ENCODE measurements at regions not wholly inside any gene's neighbourhood (a gene's known extent, or its start where the extent isn't known, plus 50 kb on each side); places are given as distances from the start of the nearest gene placed in this dataset.

GRCh38 chr1:187228790-187229189 is 400.0 kb downstream of the PLA2G4A start:
- TF ChIP-seq CTCF (IDR thresholded peaks at IDR 0.05; ENCODE audit: borderline replicate concordance, extremely low read depth, low read length, poor library complexity, severe bottlenecking) (no peak), EZH2 (IDR thresholded peaks at IDR 0.05; ENCODE audit: borderline replicate concordance, low read depth, low read length, severe bottlenecking) (no peak)
- Histone ChIP-seq H3K4me1 (ENCODE audit: insufficient read depth, low read length) (no peaks in the 10 kb centered on the region), H3K27me3 (ENCODE audit: insufficient read depth, low read length, poor library complexity) (no peaks in the 10 kb centered on the region), H3K4me2 (ENCODE audit: insufficient read depth, low read length) (no peak overlapping the region), H3K79me2 (ENCODE audit: insufficient read depth, low read length) (no peaks in the 10 kb centered on the region), H2AFZ (ENCODE audit: low read depth, low read length) (no peak overlapping the region), H3K9ac (ENCODE audit: low read depth, low read length) (no peak overlapping the region), H3K36me3 (ENCODE audit: insufficient read depth, low read length) (no peaks in the 10 kb centered on the region), H4K20me1 (ENCODE audit: insufficient read depth, low read length) (no peaks in the 10 kb centered on the region), H3K9me3 (ENCODE audit: insufficient read depth, low read length, severe bottlenecking) (no peaks in the 10 kb centered on the region), H3K27ac (ENCODE audit: low read length) (no peak overlapping the region), H3K4me3 (ENCODE audit: low read depth in 1 of 2, low read length in 2 of 2) (no peak overlapping the region)
- DNase-seq (no peak), ATAC-seq (ENCODE audit: insufficient read depth, low read depth) (no peak)

- Histone ChIP-seq H3K4me1 (ENCODE audit: insufficient read depth, low read length) (no peaks in the 10 kb centered on the region), H3K27me3 (ENCODE audit: insufficient read depth, low read length, poor library complexity) (no peaks in the 10 kb centered on the region), H3K27ac (ENCODE audit: low read length) (no peak overlapping the region), H3K4me2 (ENCODE audit: insufficient read depth, low read length) (no peak overlapping the region), H3K9me3 (ENCODE audit: insufficient read depth, low read length, severe bottlenecking) (no peaks in the 10 kb centered on the region), H2AFZ (ENCODE audit: low read depth, low read length) (no peak overlapping the region), H3K36me3 (ENCODE audit: insufficient read depth, low read length) (no peaks in the 10 kb centered on the region), H3K9ac (ENCODE audit: low read depth, low read length) (no peak overlapping the region), H3K79me2 (ENCODE audit: insufficient read depth, low read length) (no peaks in the 10 kb centered on the region), H4K20me1 (ENCODE audit: insufficient read depth, low read length) (no peaks in the 10 kb centered on the region), H3K4me3 (ENCODE audit: low read depth in 1 of 2, low read length in 2 of 2) (no peak overlapping the region)
- DNase-seq = no peak
- no peak for TF ChIP-seq CTCF (IDR thresholded peaks at IDR 0.05; ENCODE audit: borderline replicate concordance, extremely low read depth, low read length, poor library complexity, severe bottlenecking)
- TF ChIP-seq EZH2 (IDR thresholded peaks at IDR 0.05; ENCODE audit: borderline replicate concordance, low read depth, low read length, severe bottlenecking) = no peak
- no peak for ATAC-seq (ENCODE audit: insufficient read depth, low read depth)
Observed at GRCh38 chr1:187229496-187229895, 400.7 kb downstream of the PLA2G4A start.

GRCh38 chr1:187234706-187235105 is 406.0 kb downstream of the PLA2G4A start:
- Histone ChIP-seq H2AFZ (ENCODE audit: low read depth, low read length) (no peak overlapping the region), H3K79me2 (ENCODE audit: insufficient read depth, low read length) (no peaks in the 10 kb centered on the region), H3K4me2 (ENCODE audit: insufficient read depth, low read length) (no peak overlapping the region), H4K20me1 (ENCODE audit: insufficient read depth, low read length) (no peaks in the 10 kb centered on the region), H3K9me3 (ENCODE audit: insufficient read depth, low read length, severe bottlenecking) (no peaks in the 10 kb centered on the region), H3K9ac (ENCODE audit: low read depth, low read length) (no peak overlapping the region), H3K36me3 (ENCODE audit: insufficient read depth, low read length) (no peaks in the 10 kb centered on the region), H3K27ac (ENCODE audit: low read length) (no peak overlapping the region), H3K27me3 (ENCODE audit: insufficient read depth, low read length, poor library complexity) (no peaks in the 10 kb centered on the region), H3K4me1 (ENCODE audit: insufficient read depth, low read length) (no peaks in the 10 kb centered on the region), H3K4me3 (ENCODE audit: low read depth in 1 of 2, low read length in 2 of 2) (no peak overlapping the region)
- DNase-seq = no peak
- ATAC-seq (ENCODE audit: insufficient read depth, low read depth) = no peak
- TF ChIP-seq CTCF (IDR thresholded peaks at IDR 0.05; ENCODE audit: borderline replicate concordance, extremely low read depth, low read length, poor library complexity, severe bottlenecking) (no peak), EZH2 (IDR thresholded peaks at IDR 0.05; ENCODE audit: borderline replicate concordance, low read depth, low read length, severe bottlenecking) (no peak)

- Histone ChIP-seq H3K27ac (ENCODE audit: low read length) (no peak overlapping the region), H2AFZ (ENCODE audit: low read depth, low read length) (no peak overlapping the region), H3K36me3 (ENCODE audit: insufficient read depth, low read length) (no peaks in the 10 kb centered on the region), H3K27me3 (ENCODE audit: insufficient read depth, low read length, poor library complexity) (no peaks in the 10 kb centered on the region), H3K4me2 (ENCODE audit: insufficient read depth, low read length) (no peak overlapping the region), H3K9ac (ENCODE audit: low read depth, low read length) (no peak overlapping the region), H3K4me3 (ENCODE audit: low read depth in 1 of 2, low read length in 2 of 2) (no peak overlapping the region), H3K4me1 (ENCODE audit: insufficient read depth, low read length) (no peaks in the 10 kb centered on the region), H3K79me2 (ENCODE audit: insufficient read depth, low read length) (no peaks in the 10 kb centered on the region), H4K20me1 (ENCODE audit: insufficient read depth, low read length) (no peaks in the 10 kb centered on the region), H3K9me3 (ENCODE audit: insufficient read depth, low read length, severe bottlenecking) (no peaks in the 10 kb centered on the region)
- no peak for DNase-seq
- ATAC-seq (ENCODE audit: insufficient read depth, low read depth) = no peak
- TF ChIP-seq CTCF (IDR thresholded peaks at IDR 0.05; ENCODE audit: borderline replicate concordance, extremely low read depth, low read length, poor library complexity, severe bottlenecking) (no peak), EZH2 (IDR thresholded peaks at IDR 0.05; ENCODE audit: borderline replicate concordance, low read depth, low read length, severe bottlenecking) (no peak)
Observed at GRCh38 chr1:187236199-187236598, 407.4 kb downstream of the PLA2G4A start.
